GM06990 (cell line): ENCODE measurements at regions not wholly inside any gene's neighbourhood (a gene's known extent, or its start where the extent isn't known, plus 50 kb on each side); places are given as distances from the start of the nearest gene placed in this dataset.
"Not testable (repeated sequence)": the region's sequence is repeated elsewhere in the genome, so short reads cannot be mapped to it uniquely, and the experiment has no call there.

Source experiments
- DNase-seq: peaks from one replicate; pipeline ENCODE4 v3.0.0-alpha.2; 2011; ENCODE audit not compliant: insufficient read length; ENCODE audit errors: extremely low read depth
- H3K27me3 ChIP-seq: replicated peaks from 2 replicates; pipeline ENCODE4 v1.6.0; 2011; ENCODE audit warnings: low read length; ENCODE audit not compliant: control insufficient read depth, insufficient read depth
- H3K36me3 ChIP-seq: 2 replicates; pipeline ENCODE4 v1.5.1; 2011; ENCODE audit warnings: low read length; ENCODE audit not compliant: control insufficient read depth, insufficient read depth
- H3K4me3 ChIP-seq: replicated peaks from 2 replicates; pipeline ENCODE4 v1.5.1; 2011; ENCODE audit warnings: low read depth, mild to moderate bottlenecking, control low read depth, low read length
- TF ChIP-seq, protein P1 (sequence below): IDR thresholded peaks from 2 replicates; pipeline ENCODE4 v1.5.1; 2011; ENCODE audit warnings: low read length, control low read depth, mild to moderate bottlenecking, inconsistent platforms; ENCODE audit not compliant: insufficient read depth, poor library complexity, severe bottlenecking

- no peaks in the 10 kb centered on the region for H3K36me3 ChIP-seq
- H3K27me3 ChIP-seq: peaks cover 2% of the 10 kb centered on the region; the same call in 1 of the 2 replicates
- no peak for DNase-seq
- no peak overlapping the region for H3K4me3 ChIP-seq
- TF ChIP-seq, protein P1, sequence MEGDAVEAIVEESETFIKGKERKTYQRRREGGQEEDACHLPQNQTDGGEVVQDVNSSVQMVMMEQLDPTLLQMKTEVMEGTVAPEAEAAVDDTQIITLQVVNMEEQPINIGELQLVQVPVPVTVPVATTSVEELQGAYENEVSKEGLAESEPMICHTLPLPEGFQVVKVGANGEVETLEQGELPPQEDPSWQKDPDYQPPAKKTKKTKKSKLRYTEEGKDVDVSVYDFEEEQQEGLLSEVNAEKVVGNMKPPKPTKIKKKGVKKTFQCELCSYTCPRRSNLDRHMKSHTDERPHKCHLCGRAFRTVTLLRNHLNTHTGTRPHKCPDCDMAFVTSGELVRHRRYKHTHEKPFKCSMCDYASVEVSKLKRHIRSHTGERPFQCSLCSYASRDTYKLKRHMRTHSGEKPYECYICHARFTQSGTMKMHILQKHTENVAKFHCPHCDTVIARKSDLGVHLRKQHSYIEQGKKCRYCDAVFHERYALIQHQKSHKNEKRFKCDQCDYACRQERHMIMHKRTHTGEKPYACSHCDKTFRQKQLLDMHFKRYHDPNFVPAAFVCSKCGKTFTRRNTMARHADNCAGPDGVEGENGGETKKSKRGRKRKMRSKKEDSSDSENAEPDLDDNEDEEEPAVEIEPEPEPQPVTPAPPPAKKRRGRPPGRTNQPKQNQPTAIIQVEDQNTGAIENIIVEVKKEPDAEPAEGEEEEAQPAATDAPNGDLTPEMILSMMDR: no peak
Observed at GRCh38 chr14:103230658-103231334, 103.2 kb upstream of the EIF5 start.

- H3K27me3 ChIP-seq: peaks cover 2% of the 10 kb centered on the region; the same call in 1 of the 2 replicates
- H3K36me3 ChIP-seq: no peaks in the 10 kb centered on the region
- TF ChIP-seq, protein P1: no peak
- DNase-seq: no peak
- H3K4me3 ChIP-seq: no peak overlapping the region
Observed at GRCh38 chr14:103231376-103232019, 102.5 kb upstream of the EIF5 start.

- Histone ChIP-seq H3K4me3 (no peak overlapping the region), H3K36me3 (no peaks in the 10 kb centered on the region), H3K27me3 (peaks cover 2% of the 10 kb centered on the region; the same call in 1 of the 2 replicates)
- DNase-seq: no peak
- TF ChIP-seq, protein P1: no peak
Observed at GRCh38 chr14:103232031-103232808, 101.8 kb upstream of the EIF5 start.

DNA sequence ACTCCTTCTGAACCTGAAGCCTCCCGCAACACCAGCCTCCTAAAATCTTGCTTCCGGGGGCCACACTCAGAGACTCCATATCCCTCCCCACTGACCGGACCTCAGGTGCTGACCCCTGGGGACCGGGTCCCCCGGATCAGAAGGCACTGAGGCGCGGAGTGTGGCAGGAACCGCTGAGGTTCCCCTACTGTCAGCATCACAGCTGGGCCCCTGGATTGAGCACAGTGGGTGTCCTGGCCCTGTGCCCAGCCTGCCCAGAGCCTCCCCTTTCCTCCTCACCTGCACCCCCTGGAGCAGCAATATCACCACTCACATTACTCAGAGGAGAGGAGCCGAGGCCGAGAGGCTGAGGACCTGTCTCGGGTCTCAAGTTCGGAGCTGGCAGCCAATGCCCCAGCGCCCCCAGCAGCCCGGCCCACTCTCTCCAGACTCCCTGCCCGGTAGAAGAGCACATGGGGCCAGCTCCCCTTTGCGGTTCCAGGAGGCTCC is 101.2 kb upstream of the EIF5 start:
- no peak for DNase-seq
- Histone ChIP-seq H3K36me3 (no peaks in the 10 kb centered on the region), H3K27me3 (peaks cover 2% of the 10 kb centered on the region; the same call in 1 of the 2 replicates), H3K4me3 (no peak overlapping the region)
- TF ChIP-seq, protein P1: no peak

DNA sequence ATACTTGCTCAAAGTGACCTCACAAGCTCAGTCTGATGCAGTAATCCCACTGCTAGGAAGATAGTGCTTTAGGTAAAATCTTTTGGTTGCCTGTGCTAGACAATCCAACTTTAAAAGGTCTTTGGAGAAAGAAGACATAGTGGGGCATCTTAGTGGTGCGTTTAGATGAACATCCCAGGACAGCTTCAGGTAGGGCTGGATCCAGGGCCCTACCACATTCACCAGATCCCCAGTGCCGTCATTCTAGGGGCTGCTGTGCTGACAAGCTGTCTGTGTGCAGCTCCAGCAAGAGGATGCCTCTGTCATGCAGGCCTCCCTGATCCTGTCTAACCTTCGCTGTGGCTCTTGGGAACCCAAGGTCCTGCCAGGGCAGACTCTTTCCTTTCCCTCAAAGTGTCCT is 100.7 kb upstream of the EIF5 start:
- TF ChIP-seq, protein P1: no peak
- DNase-seq: no peak
- H3K27me3 ChIP-seq: peaks cover 2% of the 10 kb centered on the region; the same call in 1 of the 2 replicates
- no peak overlapping the region for H3K4me3 ChIP-seq
- no peaks in the 10 kb centered on the region for H3K36me3 ChIP-seq

DNA sequence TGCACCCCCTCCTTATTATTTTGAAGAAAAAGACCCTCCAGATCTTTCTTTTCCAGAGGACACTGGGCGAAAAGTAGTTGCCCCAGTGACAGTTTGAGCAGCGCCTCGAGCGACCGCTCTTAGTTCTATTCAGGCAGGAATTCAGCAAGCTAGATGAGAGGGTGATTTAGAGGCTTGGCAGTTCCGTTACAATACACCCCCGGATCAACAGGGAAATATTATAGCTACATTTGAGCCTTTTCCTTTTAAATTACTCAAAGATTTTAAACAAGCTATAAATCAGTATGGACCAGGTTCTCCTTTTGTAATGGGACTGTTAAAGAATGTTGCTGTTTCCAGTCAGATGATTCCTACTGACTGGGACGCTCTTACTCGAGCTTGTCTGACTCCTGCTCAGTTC is 99.2 kb upstream of the EIF5 start:
- not testable (repeated sequence) for H3K27me3 ChIP-seq, H3K4me3 ChIP-seq, H3K36me3 ChIP-seq, DNase-seq

DNA sequence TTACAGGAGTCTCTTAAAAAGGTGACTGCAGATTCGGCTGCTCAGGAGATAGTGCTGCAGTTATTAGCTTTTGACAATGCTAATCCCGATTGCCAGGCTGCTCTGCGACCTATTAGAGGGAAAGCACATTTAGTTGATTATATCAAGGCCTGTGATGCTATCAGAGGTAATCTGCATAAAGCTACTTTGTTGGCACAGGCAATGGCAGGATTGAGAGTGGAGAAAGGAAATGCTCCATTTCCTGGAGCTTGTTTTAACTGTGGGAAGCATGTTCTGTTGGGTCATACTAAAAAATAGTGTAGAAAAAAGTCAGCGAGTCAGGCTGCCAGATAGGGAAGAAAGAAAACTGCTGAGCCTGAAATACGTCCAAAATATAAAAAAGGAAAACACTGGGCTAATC is 98.5 kb upstream of the EIF5 start:
- not testable (repeated sequence) for DNase-seq, H3K27me3 ChIP-seq, H3K4me3 ChIP-seq, H3K36me3 ChIP-seq
